SK-MEL-5 (cell line): ENCODE measurements at regions not wholly inside any gene's neighbourhood (a gene's known extent, or its start where the extent isn't known, plus 50 kb on each side); places are given as distances from the start of the nearest gene placed in this dataset.
A peak's percentile ranks its signal among the peaks of the same experiment; 100 is the strongest.

ENCODE experiments used
- DNase-seq: peaks from one replicate; pipeline ENCODE4 v3.0.0-alpha.2; 2016; ENCODE audit warnings: low read depth, low spot score
- in situ Hi-C: cut with HindIII; loops from 2 replicates; pipeline ENCODE4 v1.10.0; 2016; ENCODE audit warnings: low sequenced_read_pairs, high pct_unique_total_duplicates, low pct_unique_long_range_greater_than_20kb

- in situ Hi-C loops = no loop called here
- DNase-seq = no peak
These were observed 267.6 kb upstream of the CFAP20DC start for GRCh38 chr3:59317386-59317785.

GRCh38 chr3:59316688-59317275 lies 267.0 kb upstream of the CFAP20DC start:
- in situ Hi-C loops = no loop called here
- no peak for DNase-seq

- DNase-seq = peak; percentile 75
- in situ Hi-C loops = no loop called here
These were observed 263.5 kb upstream of the CFAP20DC start for GRCh38 chr3:59313365-59313764.

- no peak for DNase-seq
- in situ Hi-C loops = no loop called here
These were observed 261.4 kb upstream of the CFAP20DC start for GRCh38 chr3:59311231-59311630.

- no peak for DNase-seq
- in situ Hi-C loops = no loop called here
These were observed 260.9 kb upstream of the CFAP20DC start for GRCh38 chr3:59310736-59311135.

- in situ Hi-C loops = no loop called here
- no peak for DNase-seq
These were observed 258.9 kb upstream of the CFAP20DC start for GRCh38 chr3:59308684-59309083.

- in situ Hi-C loops = no loop called here
- DNase-seq = no peak
These were observed 258.2 kb upstream of the CFAP20DC start for GRCh38 chr3:59308001-59308400.

GRCh38 chr3:59306436-59306835 lies 256.6 kb upstream of the CFAP20DC start:
- in situ Hi-C loops = no loop called here
- DNase-seq = no peak

- in situ Hi-C loops = no loop called here
- DNase-seq = no peak
These were observed 254.5 kb upstream of the CFAP20DC start for GRCh38 chr3:59304296-59304695.

GRCh38 chr3:59303452-59303851 lies 253.6 kb upstream of the CFAP20DC start:
- no peak for DNase-seq
- in situ Hi-C loops = no loop called here

- in situ Hi-C loops = no loop called here
- DNase-seq = no peak
These were observed 252.6 kb upstream of the CFAP20DC start for GRCh38 chr3:59302442-59302841.

GRCh38 chr3:59300733-59301132 lies 250.9 kb upstream of the CFAP20DC start:
- no peak for DNase-seq
- in situ Hi-C loops = no loop called here

- DNase-seq = no peak
- in situ Hi-C loops = no loop called here
These were observed 249.7 kb upstream of the CFAP20DC start for GRCh38 chr3:59299561-59299960.

GRCh38 chr3:59290358-59290757 lies 240.5 kb upstream of the CFAP20DC start:
- no peak for DNase-seq
- in situ Hi-C loops = no loop called here

GRCh38 chr3:59289831-59290230 lies 240.0 kb upstream of the CFAP20DC start:
- in situ Hi-C loops = no loop called here
- DNase-seq = no peak

GRCh38 chr3:59288951-59289350 lies 239.1 kb upstream of the CFAP20DC start:
- no peak for DNase-seq
- in situ Hi-C loops = no loop called here

GRCh38 chr3:59286791-59287531 lies 237.1 kb upstream of the CFAP20DC start:
- DNase-seq = no peak
- in situ Hi-C loops = no loop called here

- in situ Hi-C loops = no loop called here
- DNase-seq = no peak
These were observed 235.7 kb upstream of the CFAP20DC start for GRCh38 chr3:59285560-59285959.

GRCh38 chr3:59284926-59285325 lies 235.1 kb upstream of the CFAP20DC start:
- no peak for DNase-seq
- in situ Hi-C loops = no loop called here
